Kidney epithelial cell (primary cell): ENCODE measurements at regions not wholly inside any gene's neighbourhood (a gene's known extent, or its start where the extent isn't known, plus 50 kb on each side); places are given as distances from the start of the nearest gene placed in this dataset.

Source experiments
- DNase-seq: peaks from one replicate; pipeline ENCODE4 v3.0.0-alpha.2; 2010; ENCODE audit warnings: low read depth
- H3K27me3 ChIP-seq: 2 replicates; pipeline ENCODE4 v1.6.0; 2011; ENCODE audit warnings: low read length; ENCODE audit not compliant: control insufficient read depth, insufficient read depth
- H3K36me3 ChIP-seq: 2 replicates; pipeline ENCODE4 v1.5.1; 2011; ENCODE audit warnings: low read length; ENCODE audit not compliant: control insufficient read depth, insufficient read depth
- H3K4me3 ChIP-seq: 2 replicates; pipeline ENCODE4 v1.5.1; 2011; ENCODE audit warnings: low read depth, mild to moderate bottlenecking, control low read depth, low read length
- TF ChIP-seq, protein P1 (sequence below): IDR thresholded peaks from 2 replicates; pipeline ENCODE4 v1.5.1; 2011; ENCODE audit warnings: mild to moderate bottlenecking, moderate library complexity, low read length, control low read depth, inconsistent platforms; ENCODE audit not compliant: insufficient read depth, poor library complexity, severe bottlenecking

DNA sequence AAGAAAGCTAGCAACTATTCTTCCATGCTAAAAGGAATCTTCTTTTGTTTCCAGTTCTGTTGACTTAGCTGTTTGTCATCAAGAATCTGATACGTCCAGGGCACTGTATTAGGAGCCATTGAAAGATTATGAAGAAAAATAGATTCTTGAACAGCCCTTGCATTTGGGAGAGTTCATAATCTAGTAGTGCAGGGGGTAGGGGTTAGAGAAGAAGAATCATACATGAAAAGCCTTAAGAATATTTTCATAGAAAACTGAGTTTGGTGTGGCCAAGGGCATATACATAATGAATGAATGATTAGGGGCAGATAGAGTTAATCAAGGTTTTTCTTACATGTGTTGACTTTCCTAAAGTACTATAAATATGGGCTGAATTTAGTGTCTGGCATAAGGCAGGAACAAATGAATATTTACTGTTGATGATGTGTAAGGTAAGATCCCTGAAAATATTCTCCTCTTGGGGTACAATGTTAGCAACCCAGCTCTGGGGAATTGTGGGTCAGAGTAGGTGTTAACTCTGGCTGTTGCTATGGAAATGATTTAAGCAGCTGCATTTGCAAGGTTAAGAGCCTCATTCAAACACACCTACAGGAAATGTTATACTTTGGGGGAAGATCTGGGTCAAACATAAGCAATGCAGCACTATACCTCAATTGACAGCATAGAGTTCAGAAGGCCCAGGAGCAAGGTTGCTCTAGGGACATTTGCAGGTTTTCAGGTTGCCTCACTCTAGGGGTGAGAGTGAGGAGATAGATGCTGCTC lies 667.3 kb upstream of the CITED2 start:
- TF ChIP-seq, protein P1, sequence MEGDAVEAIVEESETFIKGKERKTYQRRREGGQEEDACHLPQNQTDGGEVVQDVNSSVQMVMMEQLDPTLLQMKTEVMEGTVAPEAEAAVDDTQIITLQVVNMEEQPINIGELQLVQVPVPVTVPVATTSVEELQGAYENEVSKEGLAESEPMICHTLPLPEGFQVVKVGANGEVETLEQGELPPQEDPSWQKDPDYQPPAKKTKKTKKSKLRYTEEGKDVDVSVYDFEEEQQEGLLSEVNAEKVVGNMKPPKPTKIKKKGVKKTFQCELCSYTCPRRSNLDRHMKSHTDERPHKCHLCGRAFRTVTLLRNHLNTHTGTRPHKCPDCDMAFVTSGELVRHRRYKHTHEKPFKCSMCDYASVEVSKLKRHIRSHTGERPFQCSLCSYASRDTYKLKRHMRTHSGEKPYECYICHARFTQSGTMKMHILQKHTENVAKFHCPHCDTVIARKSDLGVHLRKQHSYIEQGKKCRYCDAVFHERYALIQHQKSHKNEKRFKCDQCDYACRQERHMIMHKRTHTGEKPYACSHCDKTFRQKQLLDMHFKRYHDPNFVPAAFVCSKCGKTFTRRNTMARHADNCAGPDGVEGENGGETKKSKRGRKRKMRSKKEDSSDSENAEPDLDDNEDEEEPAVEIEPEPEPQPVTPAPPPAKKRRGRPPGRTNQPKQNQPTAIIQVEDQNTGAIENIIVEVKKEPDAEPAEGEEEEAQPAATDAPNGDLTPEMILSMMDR = no peak
- Histone ChIP-seq H3K36me3 (no peaks in the 10 kb centered on the region), H3K27me3 (no peaks in the 10 kb centered on the region), H3K4me3 (no peak overlapping the region)
- DNase-seq = no peak

DNA sequence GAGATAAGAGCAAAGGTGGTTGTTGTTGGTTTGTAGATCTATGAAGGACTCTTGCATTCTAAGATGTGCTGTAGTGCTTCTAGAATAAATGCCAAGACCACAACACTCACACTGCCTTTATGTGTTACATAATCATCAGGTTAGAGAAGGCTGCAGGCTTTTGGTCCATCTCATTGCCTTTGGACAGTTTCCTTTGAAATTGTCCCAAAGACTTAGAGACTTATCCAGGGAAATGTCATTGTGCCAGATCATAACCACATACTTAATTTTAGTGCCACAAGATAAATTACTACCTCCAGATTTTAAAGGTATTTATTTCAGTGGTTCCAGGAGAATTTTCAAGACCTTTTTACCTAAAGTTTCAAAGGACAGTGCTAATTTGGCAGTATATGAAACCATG lies 666.6 kb upstream of the CITED2 start:
- Histone ChIP-seq H3K27me3 (no peaks in the 10 kb centered on the region), H3K36me3 (no peaks in the 10 kb centered on the region), H3K4me3 (no peak overlapping the region)
- TF ChIP-seq, protein P1 = no peak
- no peak for DNase-seq

DNA sequence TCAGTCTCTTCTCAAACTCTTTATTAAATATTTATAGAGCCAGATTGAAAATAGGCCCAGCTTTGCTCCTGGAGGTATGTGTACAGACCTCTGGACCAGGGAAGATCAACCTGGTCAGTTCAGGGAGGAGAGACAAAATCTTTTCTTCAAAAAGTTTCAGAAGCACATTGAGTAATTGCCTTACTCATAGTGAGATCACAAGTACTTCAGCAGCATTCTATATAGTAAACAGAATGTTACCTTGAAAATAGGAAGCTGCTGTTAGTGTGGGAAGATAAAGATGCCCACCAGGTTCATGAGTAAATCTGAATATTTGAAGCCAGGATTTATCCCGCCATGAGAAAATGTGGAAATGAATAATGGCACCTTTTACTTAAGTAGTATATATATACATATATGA lies 665.9 kb upstream of the CITED2 start:
- DNase-seq = no peak
- H3K36me3 ChIP-seq = no peaks in the 10 kb centered on the region
- H3K4me3 ChIP-seq = no peak overlapping the region
- H3K27me3 ChIP-seq = no peaks in the 10 kb centered on the region
- TF ChIP-seq, protein P1 = no peak

DNA sequence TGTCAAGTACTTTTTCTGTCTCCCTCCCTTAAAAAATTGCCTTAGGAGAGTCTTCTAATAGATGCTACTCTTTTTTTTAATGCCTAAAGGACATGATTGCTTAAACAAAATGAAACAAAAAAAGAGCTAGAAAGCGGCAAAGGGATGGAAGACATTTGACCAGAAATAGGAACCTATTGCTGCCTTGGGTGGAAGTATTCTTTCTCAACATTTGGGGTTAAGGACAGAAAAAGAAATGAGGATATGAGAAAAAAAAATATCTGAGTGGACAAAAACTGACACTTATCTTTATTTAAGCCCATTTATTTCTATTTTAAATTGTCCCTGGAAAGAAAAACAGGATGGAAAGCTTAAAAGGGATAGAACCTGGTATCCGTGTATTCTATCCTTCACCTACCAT lies 664.9 kb upstream of the CITED2 start:
- H3K36me3 ChIP-seq = no peaks in the 10 kb centered on the region
- DNase-seq = no peak
- no peak overlapping the region for H3K4me3 ChIP-seq
- H3K27me3 ChIP-seq = no peaks in the 10 kb centered on the region
- TF ChIP-seq, protein P1 = no peak

DNA sequence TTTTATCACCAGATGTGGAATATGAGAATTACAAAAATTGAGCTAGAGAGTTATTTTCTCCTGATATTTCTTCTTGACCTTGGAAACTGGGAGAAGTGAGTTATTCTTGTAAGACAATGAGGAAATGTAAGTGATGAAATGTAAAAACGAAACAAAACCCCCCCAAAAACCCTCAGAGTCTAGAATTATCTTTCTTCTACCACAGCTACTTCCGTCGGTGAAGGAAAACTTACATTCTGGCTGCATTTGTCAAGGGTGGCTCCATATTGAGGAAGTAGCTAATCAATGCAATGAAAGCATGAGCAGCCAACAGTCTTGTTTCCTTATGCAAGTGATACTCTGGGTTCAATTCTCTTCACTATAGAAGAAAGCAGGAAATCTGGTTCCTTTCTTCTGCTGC lies 661.7 kb upstream of the CITED2 start:
- no peak for DNase-seq
- no peak overlapping the region for H3K4me3 ChIP-seq

More for the DNA sequence above, 661.7 kb upstream of the CITED2 start:
- TF ChIP-seq, protein P1 = no peak
- Histone ChIP-seq H3K27me3 (no peaks in the 10 kb centered on the region), H3K36me3 (no peaks in the 10 kb centered on the region)
